HG03060 (cell line): ENCODE measurements at regions not wholly inside any gene's neighbourhood (a gene's known extent, or its start where the extent isn't known, plus 50 kb on each side); places are given as distances from the start of the nearest gene placed in this dataset.

Source experiments
- ATAC-seq: cut with Tn5 transposase; IDR thresholded peaks from one replicate; pipeline ENCODE4 v1.9.1; 2021; ENCODE audit warnings: low read depth, moderate number of reproducible peaks; ENCODE audit not compliant: unreplicated experiment

- ATAC-seq: no peak
Observed at GRCh38 chr15:38671675-38672254, 107.2 kb upstream of the RASGRP1 start.

- ATAC-seq: no peak
Observed at GRCh38 chr15:38672273-38672672, 107.7 kb upstream of the RASGRP1 start.

- ATAC-seq: no peak
Observed at GRCh38 chr15:38672814-38673670, 108.4 kb upstream of the RASGRP1 start.

- ATAC-seq: no peak
Observed at GRCh38 chr15:38674448-38674847, 109.8 kb upstream of the RASGRP1 start.

GRCh38 chr15:38678281-38678680 lies 113.7 kb upstream of the RASGRP1 start:
- ATAC-seq: no peak

GRCh38 chr15:38680775-38681174 lies 116.2 kb upstream of the RASGRP1 start:
- no peak for ATAC-seq

- ATAC-seq: no peak
Observed at GRCh38 chr15:38682363-38682762, 117.7 kb upstream of the RASGRP1 start.

GRCh38 chr15:38682861-38683260 lies 118.2 kb upstream of the RASGRP1 start:
- no peak for ATAC-seq

- no peak for ATAC-seq
Observed at GRCh38 chr15:38683382-38684242, 119.0 kb upstream of the RASGRP1 start.

GRCh38 chr15:38684440-38685010 lies 119.9 kb upstream of the RASGRP1 start:
- no peak for ATAC-seq

- no peak for ATAC-seq
Observed at GRCh38 chr15:38685686-38686339, 121.2 kb upstream of the RASGRP1 start.

GRCh38 chr15:38687340-38687739 lies 122.7 kb upstream of the RASGRP1 start:
- no peak for ATAC-seq

- no peak for ATAC-seq
Observed at GRCh38 chr15:38687775-38688495, 123.3 kb upstream of the RASGRP1 start.

GRCh38 chr15:38688761-38689160 lies 124.1 kb upstream of the RASGRP1 start:
- no peak for ATAC-seq

- ATAC-seq: no peak
Observed at GRCh38 chr15:38689522-38689921, 124.9 kb upstream of the RASGRP1 start.

GRCh38 chr15:38690216-38690615 lies 125.6 kb upstream of the RASGRP1 start:
- ATAC-seq: no peak

GRCh38 chr15:38690719-38691332 lies 126.2 kb upstream of the RASGRP1 start:
- peak; percentile 60 for ATAC-seq

GRCh38 chr15:38691377-38691776 lies 126.8 kb upstream of the RASGRP1 start:
- ATAC-seq: no peak
